EL (cell line): ENCODE measurements at regions not wholly inside any gene's neighbourhood (a gene's known extent, or its start where the extent isn't known, plus 50 kb on each side); places are given as distances from the start of the nearest gene placed in this dataset.
"Not testable (repeated sequence)": the region's sequence is repeated elsewhere in the genome, so short reads cannot be mapped to it uniquely, and the experiment has no call there.

Experiments used
- DNase-seq: peaks from one replicate; pipeline ENCODE4 v3.0.0-alpha.2; 2016

GRCh38 chr6:158920311-158920905 lies 79.6 kb downstream of the RSPH3 start:
- DNase-seq = no peak

- DNase-seq = no peak
Measured at GRCh38 chr6:158919865-158920264, 80.1 kb downstream of the RSPH3 start.

GRCh38 chr6:158916617-158917016 lies 83.4 kb downstream of the RSPH3 start:
- DNase-seq = no peak

DNA sequence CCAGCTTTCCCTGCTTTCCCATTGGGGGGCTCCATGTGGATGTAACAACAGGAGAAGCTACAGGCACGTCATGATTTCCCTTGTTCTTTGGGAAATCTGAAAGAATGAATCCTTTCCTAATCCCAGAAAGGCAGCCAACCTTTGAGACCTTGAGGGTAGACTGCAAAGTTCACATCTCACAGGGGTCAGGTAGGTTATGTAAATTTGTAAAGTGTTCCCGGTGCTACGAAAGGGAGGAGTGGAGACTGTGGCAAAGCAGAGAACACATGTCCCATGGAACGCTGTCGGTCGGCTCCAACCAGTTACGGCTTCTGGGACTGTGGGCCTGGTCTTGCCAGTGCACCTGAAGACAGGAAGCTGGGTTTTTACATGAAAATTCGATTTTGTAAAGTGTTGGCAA lies 85.1 kb downstream of the RSPH3 start:
- no peak for DNase-seq

DNA sequence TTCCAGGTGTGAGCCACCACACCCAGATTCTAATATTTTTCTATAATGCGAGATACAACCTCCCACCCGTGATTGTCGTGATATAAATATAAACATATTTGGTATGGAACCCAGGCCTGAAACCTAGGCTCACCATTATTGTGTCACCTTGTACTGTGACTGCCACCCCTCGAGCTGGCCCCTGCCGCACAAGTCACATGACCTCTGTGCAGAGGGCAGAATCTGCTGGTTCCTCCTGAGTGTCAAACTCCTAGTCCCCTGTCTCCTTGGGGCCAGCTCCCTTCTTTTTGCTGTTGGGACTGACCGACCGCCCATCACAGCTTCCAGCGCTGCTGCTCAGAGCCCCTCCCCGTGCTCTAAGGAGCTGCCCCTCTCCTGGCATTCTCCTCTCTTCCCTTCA lies 86.4 kb downstream of the RSPH3 start:
- no peak for DNase-seq

GRCh38 chr6:158912655-158913054 lies 87.3 kb downstream of the RSPH3 start:
- no peak for DNase-seq

GRCh38 chr6:158911746-158912480 lies 88.1 kb downstream of the RSPH3 start:
- no peak for DNase-seq

DNA sequence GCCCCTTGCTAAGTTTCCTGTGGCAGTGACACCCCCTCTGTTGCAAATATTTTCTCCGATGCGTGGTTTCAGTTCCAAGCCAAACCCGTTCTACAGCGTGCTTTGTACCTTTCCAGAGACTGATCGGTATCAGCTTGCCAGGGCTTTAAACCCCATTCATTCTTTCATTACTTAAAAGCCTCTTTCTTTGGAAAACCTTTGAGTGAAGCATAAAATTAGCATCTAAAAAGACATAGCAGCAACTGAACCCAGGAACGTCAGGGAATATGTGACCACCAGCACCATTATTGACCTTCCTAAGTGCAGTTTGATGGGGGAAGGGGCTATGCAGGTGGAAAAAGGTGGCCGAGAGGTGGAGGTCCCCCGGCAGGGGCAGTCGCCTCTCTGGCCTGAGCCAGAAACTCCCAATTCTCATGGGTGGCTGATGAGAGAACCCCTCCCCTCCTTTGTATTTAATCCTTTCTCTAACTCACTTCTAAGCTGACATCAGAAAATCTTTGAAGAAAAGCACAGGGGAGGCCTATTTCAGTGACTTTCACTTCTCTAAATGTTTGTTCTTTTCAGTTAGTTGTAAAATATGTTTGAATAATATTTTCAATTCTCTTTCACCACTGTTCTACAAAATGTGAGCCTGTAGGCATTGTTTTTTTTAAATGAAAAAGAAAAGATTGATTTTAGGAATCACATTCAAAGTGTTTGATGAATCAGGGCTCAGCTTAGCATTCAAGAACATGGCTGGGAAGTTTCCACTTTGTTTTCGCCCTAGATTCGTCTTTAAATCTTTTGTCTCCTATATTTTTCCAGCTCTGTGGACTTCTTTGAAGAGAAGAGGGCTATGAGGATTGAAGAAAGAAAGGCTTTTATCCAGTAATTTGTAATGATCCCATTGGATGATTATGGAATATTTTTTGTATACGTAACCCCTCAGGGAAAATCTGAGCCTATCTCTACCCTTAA lies 89.2 kb downstream of the RSPH3 start:
- no peak for DNase-seq

DNA sequence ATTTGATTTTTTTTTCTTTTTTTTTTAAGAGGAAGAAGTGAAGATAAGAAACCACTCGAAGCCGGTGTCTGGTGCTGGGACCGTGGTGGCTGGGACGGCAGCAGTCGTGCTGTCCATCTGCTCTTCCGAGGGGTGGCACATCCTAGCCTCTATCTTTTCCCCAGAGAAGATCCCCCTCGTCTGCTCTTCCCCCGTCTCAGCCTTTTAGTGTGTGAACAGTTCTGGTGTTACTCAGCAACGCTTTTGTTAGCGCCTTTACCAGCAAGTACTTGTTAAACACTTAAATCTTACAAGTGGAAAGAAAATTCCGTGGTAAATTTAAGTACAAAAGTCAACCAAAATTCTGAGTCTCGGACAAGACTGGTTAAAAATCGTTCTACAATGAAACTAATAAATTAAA lies 90.1 kb downstream of the RSPH3 start:
- no peak for DNase-seq

DNA sequence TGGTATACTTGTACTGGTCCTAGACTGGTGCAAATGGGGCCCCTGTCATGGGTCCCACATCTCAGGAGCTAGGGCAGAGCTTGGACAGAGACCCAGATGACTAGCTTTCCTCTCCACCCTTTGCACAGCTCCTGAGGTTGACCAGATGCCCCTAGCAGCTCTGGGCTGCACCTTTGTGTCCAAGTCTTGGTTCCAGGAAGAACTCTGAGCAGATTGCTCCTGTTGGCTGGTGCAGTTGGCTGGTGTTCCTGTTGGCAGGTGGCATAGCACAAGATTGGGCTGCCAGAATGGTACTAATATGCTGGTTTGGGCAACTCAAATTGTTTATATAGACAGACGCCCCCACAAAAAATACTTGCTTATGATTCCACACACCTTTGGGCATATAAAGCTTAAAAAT lies 89.4 kb upstream of the EZR start:
- no peak for DNase-seq

DNA sequence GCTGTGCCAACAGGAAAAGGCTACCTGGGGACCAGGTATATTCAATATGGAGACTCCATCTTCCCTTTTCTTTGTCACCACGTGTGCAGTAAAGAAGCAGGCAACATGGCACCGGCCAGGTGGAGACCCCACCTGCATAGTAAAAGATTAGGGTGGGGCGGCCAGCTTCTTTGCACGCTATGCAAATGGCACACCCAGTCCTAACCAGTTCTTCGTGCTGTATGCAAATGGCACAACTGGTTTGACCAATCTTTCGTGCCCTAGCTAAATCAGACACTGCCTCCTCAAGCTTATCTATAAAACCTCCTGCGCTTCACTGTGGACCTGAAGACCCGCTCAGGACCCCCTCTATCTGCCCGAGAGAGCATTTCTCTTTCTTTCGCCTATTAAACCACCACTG lies 88.8 kb upstream of the EZR start:
- no peak for DNase-seq

- no peak for DNase-seq
Measured at GRCh38 chr6:158906926-158907325, 87.8 kb upstream of the EZR start.

- DNase-seq = no peak
Measured at GRCh38 chr6:158905277-158905676, 86.1 kb upstream of the EZR start.

DNA sequence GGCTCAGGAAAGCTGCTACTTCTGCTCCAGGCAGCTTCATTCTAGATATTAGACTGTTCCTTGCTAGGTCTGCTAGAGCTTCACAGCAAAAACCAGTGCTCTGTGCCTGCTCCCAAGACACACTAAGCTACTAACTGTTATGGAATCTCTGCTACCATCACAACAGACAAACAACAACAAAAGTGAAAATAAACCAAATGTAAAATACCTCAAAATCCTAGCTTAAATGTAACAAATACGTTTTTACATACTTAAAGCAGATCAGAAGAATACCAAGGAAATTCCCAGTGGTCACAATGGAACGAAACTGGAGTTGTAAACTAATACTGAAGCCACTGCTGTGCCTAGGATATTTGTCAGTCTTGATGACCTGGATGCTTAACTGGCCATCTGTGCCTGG lies 84.6 kb upstream of the EZR start:
- DNase-seq = no peak

DNA sequence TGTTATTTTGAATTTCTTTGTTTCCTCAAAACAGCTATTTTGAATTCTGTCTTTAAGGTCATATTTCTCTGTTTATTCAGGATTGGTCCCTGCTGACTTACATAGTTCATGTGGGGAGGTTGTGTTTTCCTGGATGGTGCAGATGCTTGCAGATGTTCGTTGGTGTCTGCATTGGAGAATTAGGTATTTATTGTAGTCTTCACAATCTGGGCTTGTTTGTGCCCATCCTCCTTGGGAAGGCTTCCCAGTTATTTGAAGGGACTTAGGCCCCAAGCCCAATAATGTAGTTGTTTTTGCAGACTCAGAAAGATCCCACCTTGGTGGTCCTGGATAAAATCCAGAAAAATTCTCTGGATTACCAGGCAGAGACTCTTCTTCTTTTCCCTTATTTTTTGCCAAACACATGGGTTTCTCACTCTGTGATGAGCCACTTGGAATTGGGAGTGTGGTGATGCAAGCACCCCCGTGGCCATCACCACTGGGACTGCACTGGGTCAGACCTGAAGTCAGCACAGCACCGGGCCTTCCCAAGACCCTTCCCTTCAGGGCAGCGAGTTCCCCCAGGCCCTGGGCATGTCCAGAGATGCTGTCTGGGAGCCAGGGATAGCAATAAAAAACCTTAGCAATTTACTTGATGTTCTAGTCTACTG lies 81.6 kb upstream of the EZR start:
- DNase-seq = no peak

GRCh38 chr6:158897236-158897635 lies 78.1 kb upstream of the EZR start:
- DNase-seq = no peak

DNA sequence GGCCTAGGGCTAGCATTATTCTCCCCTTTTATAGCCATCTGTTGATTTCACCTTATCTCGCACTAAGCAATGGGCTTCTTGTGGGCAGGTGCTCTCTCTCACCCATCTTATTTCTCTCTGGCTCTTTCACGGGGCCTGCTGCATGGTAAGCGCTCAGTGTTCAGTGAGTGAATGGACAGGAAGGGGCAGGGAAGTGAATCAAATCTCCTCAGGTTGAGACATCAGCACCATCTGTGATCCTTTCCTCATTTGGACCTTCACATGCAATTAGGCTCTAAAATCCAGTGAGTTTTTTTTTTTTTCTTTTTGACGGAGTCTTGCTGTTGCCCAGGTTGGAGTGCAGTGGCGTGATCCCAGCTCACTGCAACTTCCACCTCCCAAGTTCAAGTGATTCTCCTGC lies 76.5 kb upstream of the EZR start:
- DNase-seq = no peak

GRCh38 chr6:158894193-158894592 lies 75.0 kb upstream of the EZR start:
- DNase-seq = peak; percentile 94

- peak; percentile 5 for DNase-seq
Measured at GRCh38 chr6:158892266-158892665, 73.1 kb upstream of the EZR start.

DNA sequence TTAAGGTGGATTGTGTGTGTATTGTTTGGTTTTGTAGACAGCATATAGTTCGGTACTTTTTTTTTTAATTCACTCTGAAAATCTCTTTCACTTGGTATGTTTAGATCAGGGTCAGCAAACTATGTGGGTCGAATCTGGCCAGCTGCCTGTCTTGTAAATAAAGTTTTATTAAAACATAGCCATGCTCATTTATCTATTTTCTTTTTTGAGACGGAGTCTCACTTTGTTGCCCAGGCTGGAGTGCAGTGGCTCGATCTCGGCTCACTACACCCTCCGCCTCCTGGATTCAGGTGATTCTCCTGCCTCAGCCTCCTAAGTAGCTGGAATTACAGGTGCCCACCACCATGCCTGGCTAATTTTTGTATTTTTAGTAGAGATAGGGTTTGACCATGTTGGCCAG lies 72.4 kb upstream of the EZR start:
- DNase-seq = not testable (repeated sequence)

- DNase-seq = peak; percentile 66
Measured at GRCh38 chr6:158888171-158888570, 69.0 kb upstream of the EZR start.

DNA sequence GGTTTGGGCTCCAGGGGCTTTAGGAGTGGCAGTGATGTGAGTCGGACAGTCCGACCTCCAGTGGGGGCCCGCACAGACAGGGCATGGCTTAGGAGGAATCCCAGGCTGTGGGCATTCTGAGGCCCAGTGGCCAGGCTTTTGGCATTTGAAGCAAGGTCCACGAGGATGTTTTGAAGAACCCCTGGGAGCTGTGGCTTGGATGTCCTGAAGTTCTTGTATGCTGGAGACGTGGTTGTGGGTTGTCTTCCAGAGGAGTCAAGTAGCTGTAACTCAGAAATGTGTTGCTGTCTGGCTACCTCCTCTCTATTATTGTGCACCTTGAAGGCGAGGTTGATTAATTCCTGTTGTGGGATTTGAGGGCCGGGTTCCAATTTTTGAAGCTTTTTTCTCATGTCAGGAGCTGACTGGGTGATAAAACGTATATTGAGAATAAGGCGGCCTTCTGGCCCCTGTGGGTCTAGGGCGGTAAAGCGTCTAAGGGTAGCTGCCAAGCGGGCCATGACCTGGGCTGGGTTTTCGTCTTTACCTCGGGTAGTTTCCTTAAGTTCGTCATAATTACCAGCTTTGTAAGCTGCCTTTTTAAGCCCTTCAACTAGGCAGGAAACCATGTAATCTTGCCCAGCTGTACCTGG lies 67.3 kb upstream of the EZR start:
- DNase-seq = not testable (repeated sequence)

DNA sequence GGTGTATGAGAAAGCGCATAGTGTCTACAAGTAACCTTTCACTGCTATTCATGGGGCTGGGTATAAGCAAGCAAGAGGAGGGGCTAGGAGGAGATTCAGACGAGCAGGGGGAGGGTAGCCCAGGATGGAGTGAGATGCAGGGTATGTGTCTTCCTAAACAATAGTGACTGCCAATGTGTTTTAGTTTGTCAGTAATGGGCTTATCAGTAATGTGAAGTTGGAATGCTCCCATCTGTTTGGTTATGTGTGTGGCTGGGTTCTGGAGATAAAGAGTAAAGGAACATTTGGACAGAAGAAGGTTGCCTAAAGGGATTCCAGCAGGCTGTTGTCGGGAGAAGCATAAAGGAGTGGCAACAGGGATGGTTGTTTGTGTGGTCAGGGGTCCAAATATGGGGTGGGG lies 62.7 kb upstream of the EZR start:
- DNase-seq = not testable (repeated sequence)
